Fibroblast of skin of left biceps (primary cell): ENCODE measurements at regions not wholly inside any gene's neighbourhood (a gene's known extent, or its start where the extent isn't known, plus 50 kb on each side); places are given as distances from the start of the nearest gene placed in this dataset.

Experiments used
- DNase-seq, 2 experiments: peaks; one replicate each; pipeline ENCODE4 v3.0.0-alpha.2; 2013; ENCODE audit warnings: low read depth in 2 of 2

- no peak for DNase-seq
These were observed 93.4 kb downstream of the TENT4A start for GRCh38 chr5:6806668-6807067.

GRCh38 chr5:6808462-6808861 is 95.2 kb downstream of the TENT4A start:
- DNase-seq = no peak

- DNase-seq = no peak
These were observed 97.6 kb downstream of the TENT4A start for GRCh38 chr5:6810641-6811405.

GRCh38 chr5:6812091-6812490 is 98.9 kb downstream of the TENT4A start:
- no peak for DNase-seq

GRCh38 chr5:6812800-6813731 is 99.8 kb downstream of the TENT4A start:
- no peak for DNase-seq

GRCh38 chr5:6814816-6815215 is 101.6 kb downstream of the TENT4A start:
- DNase-seq = no peak

- DNase-seq = no peak
These were observed 105.6 kb downstream of the TENT4A start for GRCh38 chr5:6818594-6819511.

- no peak for DNase-seq
These were observed 106.3 kb downstream of the TENT4A start for GRCh38 chr5:6819521-6819920.

- no peak for DNase-seq
These were observed 107.7 kb downstream of the TENT4A start for GRCh38 chr5:6820851-6821479.

GRCh38 chr5:6822068-6822467 is 108.8 kb downstream of the TENT4A start:
- DNase-seq = no peak

GRCh38 chr5:6822556-6823343 is 109.5 kb downstream of the TENT4A start:
- DNase-seq = no peak

GRCh38 chr5:6823996-6824395 is 110.8 kb downstream of the TENT4A start:
- DNase-seq = no peak

- no peak for DNase-seq
These were observed 112.5 kb downstream of the TENT4A start for GRCh38 chr5:6825678-6826244.

GRCh38 chr5:6826756-6827155 is 113.5 kb downstream of the TENT4A start:
- no peak for DNase-seq

GRCh38 chr5:6827526-6828219 is 114.4 kb downstream of the TENT4A start:
- no peak for DNase-seq

- DNase-seq = no peak
These were observed 116.0 kb downstream of the TENT4A start for GRCh38 chr5:6829150-6829784.

- DNase-seq = no peak
These were observed 117.5 kb downstream of the TENT4A start for GRCh38 chr5:6830643-6831239.
